ENCODE measurements at regions not wholly inside any gene's neighbourhood (a gene's known extent, or its start where the extent isn't known, plus 50 kb on each side); places are given as distances from the start of the nearest gene placed in this dataset.

DNA sequence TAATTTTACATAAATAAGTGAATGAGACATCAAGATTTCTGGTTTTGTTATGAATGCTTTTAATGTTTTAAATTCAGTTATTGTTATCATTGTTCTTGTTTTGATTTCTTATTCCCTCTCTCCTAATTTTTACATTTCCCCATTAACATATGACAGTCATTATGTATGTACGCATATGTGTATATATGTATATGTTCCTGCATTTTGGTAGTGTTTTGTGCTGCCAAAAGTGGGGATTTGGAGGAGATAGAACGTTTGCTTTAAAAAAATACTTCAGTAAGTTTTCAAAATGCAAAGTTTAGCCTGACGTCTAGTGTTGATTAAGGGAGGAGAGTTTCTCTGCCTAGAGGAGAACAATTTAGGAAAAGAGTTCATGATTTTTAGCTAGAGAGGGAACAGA lies 385.2 kb downstream of the EPHA4 start:
- H3K4me3 ChIP-seq (ENCODE audit: low read depth, low read length): no peak overlapping the region
- DNase-seq (ENCODE audit: low read depth): no peak
- TF ChIP-seq, protein P1, sequence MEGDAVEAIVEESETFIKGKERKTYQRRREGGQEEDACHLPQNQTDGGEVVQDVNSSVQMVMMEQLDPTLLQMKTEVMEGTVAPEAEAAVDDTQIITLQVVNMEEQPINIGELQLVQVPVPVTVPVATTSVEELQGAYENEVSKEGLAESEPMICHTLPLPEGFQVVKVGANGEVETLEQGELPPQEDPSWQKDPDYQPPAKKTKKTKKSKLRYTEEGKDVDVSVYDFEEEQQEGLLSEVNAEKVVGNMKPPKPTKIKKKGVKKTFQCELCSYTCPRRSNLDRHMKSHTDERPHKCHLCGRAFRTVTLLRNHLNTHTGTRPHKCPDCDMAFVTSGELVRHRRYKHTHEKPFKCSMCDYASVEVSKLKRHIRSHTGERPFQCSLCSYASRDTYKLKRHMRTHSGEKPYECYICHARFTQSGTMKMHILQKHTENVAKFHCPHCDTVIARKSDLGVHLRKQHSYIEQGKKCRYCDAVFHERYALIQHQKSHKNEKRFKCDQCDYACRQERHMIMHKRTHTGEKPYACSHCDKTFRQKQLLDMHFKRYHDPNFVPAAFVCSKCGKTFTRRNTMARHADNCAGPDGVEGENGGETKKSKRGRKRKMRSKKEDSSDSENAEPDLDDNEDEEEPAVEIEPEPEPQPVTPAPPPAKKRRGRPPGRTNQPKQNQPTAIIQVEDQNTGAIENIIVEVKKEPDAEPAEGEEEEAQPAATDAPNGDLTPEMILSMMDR (conservative IDR thresholded peaks at IDR 0.05; ENCODE audit: low read depth, low read length): no peak

GRCh38 chr2:221189431-221190067 lies 382.6 kb downstream of the EPHA4 start:
- TF ChIP-seq, protein P1 (conservative IDR thresholded peaks at IDR 0.05; ENCODE audit: low read depth, low read length): no peak
- DNase-seq (ENCODE audit: low read depth): no peak

GRCh38 chr2:221195829-221196228 lies 376.3 kb downstream of the EPHA4 start:
- H3K4me3 ChIP-seq (ENCODE audit: low read depth, low read length): no peak overlapping the region
- TF ChIP-seq, protein P1 (conservative IDR thresholded peaks at IDR 0.05; ENCODE audit: low read depth, low read length): no peak
- DNase-seq (ENCODE audit: low read depth): no peak

More at GRCh38 chr2:221189431-221190067, 382.6 kb downstream of the EPHA4 start:
- no peak overlapping the region for H3K4me3 ChIP-seq (ENCODE audit: low read depth, low read length)

- no peak for DNase-seq (ENCODE audit: low read depth)
- TF ChIP-seq, protein P1 (conservative IDR thresholded peaks at IDR 0.05; ENCODE audit: low read depth, low read length): no peak
- no peak overlapping the region for H3K4me3 ChIP-seq (ENCODE audit: low read depth, low read length)
These were observed 374.8 kb downstream of the EPHA4 start for GRCh38 chr2:221197225-221197856.

DNA sequence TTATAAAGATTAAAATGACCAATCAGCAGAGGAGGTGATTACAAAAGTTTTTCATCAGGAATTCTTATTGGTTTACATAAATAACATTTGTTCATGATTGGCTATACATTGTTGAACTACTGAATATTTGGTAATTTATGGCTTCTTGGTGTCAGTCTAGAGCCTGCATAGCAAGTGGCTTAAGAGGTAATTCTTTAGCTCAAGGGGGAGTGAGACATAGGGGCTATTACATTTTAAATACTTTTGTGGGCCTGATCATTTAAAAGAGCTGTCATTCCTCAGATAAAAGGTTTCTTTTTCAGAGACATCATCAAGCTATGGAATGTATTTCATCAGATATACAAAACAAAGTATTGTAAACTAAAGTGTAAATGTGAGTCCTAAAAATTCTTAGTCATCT lies 373.8 kb downstream of the EPHA4 start:
- TF ChIP-seq, protein P1 (conservative IDR thresholded peaks at IDR 0.05; ENCODE audit: low read depth, low read length): no peak
- H3K4me3 ChIP-seq (ENCODE audit: low read depth, low read length): no peak overlapping the region
- no peak for DNase-seq (ENCODE audit: low read depth)

DNA sequence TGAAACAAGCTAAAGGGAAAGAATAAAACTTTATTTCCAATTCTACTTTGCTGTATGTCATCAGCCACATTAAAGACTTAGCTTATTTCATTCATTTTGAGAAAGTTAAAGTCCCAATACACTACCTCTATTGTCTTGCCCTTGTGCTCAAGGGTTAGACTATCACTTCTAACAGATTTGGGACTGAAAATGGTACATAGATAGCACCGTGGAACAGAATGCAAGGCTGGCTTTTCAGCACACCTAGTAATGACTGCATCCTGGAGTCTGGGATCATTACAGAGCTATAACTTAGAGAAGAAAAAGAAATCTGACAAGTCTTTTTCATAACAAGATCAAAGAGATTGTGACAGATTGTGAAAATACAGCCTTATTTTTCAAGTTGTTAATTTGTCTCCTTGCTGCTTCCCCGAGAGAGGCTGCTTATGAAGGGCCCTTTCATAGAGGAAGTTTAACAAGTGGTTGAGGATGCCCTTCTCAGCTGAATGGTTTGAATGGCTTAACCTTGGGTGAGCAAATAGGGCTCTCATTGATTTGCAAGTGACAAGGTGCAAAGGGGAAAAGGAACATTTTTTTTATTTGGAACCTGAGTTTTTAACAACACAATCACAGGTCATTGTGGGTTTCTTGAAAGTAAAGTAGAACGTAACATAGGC lies 371.8 kb downstream of the EPHA4 start:
- H3K4me3 ChIP-seq (ENCODE audit: low read depth, low read length): no peak overlapping the region
- TF ChIP-seq, protein P1 (conservative IDR thresholded peaks at IDR 0.05; ENCODE audit: low read depth, low read length): no peak
- no peak for DNase-seq (ENCODE audit: low read depth)
